Large intestine (tissue), 3 donors: ENCODE measurements at regions not wholly inside any gene's neighbourhood (a gene's known extent, or its start where the extent isn't known, plus 50 kb on each side); places are given as distances from the start of the nearest gene placed in this dataset.

Experiments
- DNase-seq, 2 donors: peaks; one replicate each; pipeline versions ENCODE4 v3.0.0 to v3.0.0-alpha.2; 2013
- H3K27ac ChIP-seq: one replicate; pipeline ENCODE4 v1.5.1; 2013; ENCODE audit warnings: low read length
- H3K27me3 ChIP-seq: 2 replicates; pipeline ENCODE4 v1.6.1; 2013; ENCODE audit warnings: low read length; ENCODE audit not compliant: control insufficient read depth, insufficient read depth
- H3K36me3 ChIP-seq: 2 replicates; pipeline ENCODE4 v1.6.1; 2013; ENCODE audit warnings: low read length; ENCODE audit not compliant: control insufficient read depth, insufficient read depth
- H3K4me1 ChIP-seq: one replicate; pipeline ENCODE4 v1.6.1; 2013; ENCODE audit warnings: low read length; ENCODE audit not compliant: control insufficient read depth, insufficient read depth
- H3K4me3 ChIP-seq: one replicate; pipeline ENCODE4 v1.5.1; 2013; ENCODE audit warnings: low read length
- H3K9me3 ChIP-seq: one replicate; pipeline ENCODE4 v1.6.1; 2013; ENCODE audit warnings: mild to moderate bottlenecking, low read depth, low read length, moderate library complexity; ENCODE audit not compliant: control insufficient read depth
- WGBS: methylation state at CpG from one replicate; pipeline ENCODE4 v1.1.5; 2013; ENCODE audit warnings: low lambda C conversion rate; ENCODE audit not compliant: insufficient coverage; 5-methylcytosine and 5-hydroxymethylcytosine counted together

GRCh38 chr11:115100706-115101105, 403.5 kb downstream of the CADM1 start:
- H3K27ac ChIP-seq, result no peak overlapping the region
- no peaks in the 10 kb centered on the region for H3K9me3 ChIP-seq
- H3K27me3 ChIP-seq, result peaks cover 3% of the 10 kb centered on the region
- no peaks in the 10 kb centered on the region for H3K36me3 ChIP-seq
- DNase-seq, result no peak
- WGBS, result no CpG with 5 or more reads among the region's 9 CpGs
- no peak overlapping the region for H3K4me3 ChIP-seq
- H3K4me1 ChIP-seq, result no peaks in the 10 kb centered on the region

- DNase-seq, result no peak
- H3K4me1 ChIP-seq, result no peaks in the 10 kb centered on the region
- WGBS, result 100% methylated on average over 2 of the region's 7 CpGs
- no peaks in the 10 kb centered on the region for H3K36me3 ChIP-seq
- H3K4me3 ChIP-seq, result no peak overlapping the region
- peaks cover 3% of the 10 kb centered on the region for H3K27me3 ChIP-seq
- H3K27ac ChIP-seq, result no peak overlapping the region
- no peaks in the 10 kb centered on the region for H3K9me3 ChIP-seq
These were observed 400.3 kb downstream of the CADM1 start for GRCh38 chr11:115103921-115104320.

- Histone ChIP-seq H3K9me3 (no peaks in the 10 kb centered on the region), H3K4me3 (no peak overlapping the region), H3K36me3 (no peaks in the 10 kb centered on the region), H3K27ac (no peak overlapping the region), H3K4me1 (no peaks in the 10 kb centered on the region), H3K27me3 (peaks cover 3% of the 10 kb centered on the region)
- WGBS, result no CpG with 5 or more reads among the region's 9 CpGs
- DNase-seq, result no peak
These were observed 399.3 kb downstream of the CADM1 start for GRCh38 chr11:115104851-115105453.

GRCh38 chr11:115111066-115111465, 393.1 kb downstream of the CADM1 start:
- no peaks in the 10 kb centered on the region for H3K36me3 ChIP-seq
- H3K9me3 ChIP-seq, result no peaks in the 10 kb centered on the region
- H3K27ac ChIP-seq, result no peak overlapping the region
- H3K4me3 ChIP-seq, result no peak overlapping the region
- 33% methylated on average over 1 of the region's 5 CpGs for WGBS
- DNase-seq, result no peak
- no peaks in the 10 kb centered on the region for H3K27me3 ChIP-seq
- H3K4me1 ChIP-seq, result no peaks in the 10 kb centered on the region

- Histone ChIP-seq H3K27me3 (no peaks in the 10 kb centered on the region), H3K27ac (no peak overlapping the region), H3K4me3 (no peak overlapping the region), H3K4me1 (no peaks in the 10 kb centered on the region), H3K36me3 (no peaks in the 10 kb centered on the region), H3K9me3 (no peaks in the 10 kb centered on the region)
- DNase-seq, result no peak
- 100% methylated on average over 1 of the region's 6 CpGs for WGBS
These were observed 391.5 kb downstream of the CADM1 start for GRCh38 chr11:115112754-115113153.

- Histone ChIP-seq H3K4me3 (no peak overlapping the region), H3K27me3 (no peaks in the 10 kb centered on the region), H3K9me3 (no peaks in the 10 kb centered on the region), H3K27ac (no peak overlapping the region), H3K4me1 (no peaks in the 10 kb centered on the region), H3K36me3 (no peaks in the 10 kb centered on the region)
- no CpG with 5 or more reads among the region's 5 CpGs for WGBS
- no peak for DNase-seq
These were observed 386.2 kb downstream of the CADM1 start for GRCh38 chr11:115117956-115118493.

- H3K27ac ChIP-seq, result no peak overlapping the region
- H3K9me3 ChIP-seq, result no peaks in the 10 kb centered on the region
- no peaks in the 10 kb centered on the region for H3K36me3 ChIP-seq
- no CpG with 5 or more reads among the region's 6 CpGs for WGBS
- H3K4me1 ChIP-seq, result no peaks in the 10 kb centered on the region
- DNase-seq, result no peak
- H3K4me3 ChIP-seq, result no peak overlapping the region
- H3K27me3 ChIP-seq, result no peaks in the 10 kb centered on the region
These were observed 385.1 kb downstream of the CADM1 start for GRCh38 chr11:115119146-115119545.
